Epithelial cell of esophagus (primary cell): ENCODE measurements at regions not wholly inside any gene's neighbourhood (a gene's known extent, or its start where the extent isn't known, plus 50 kb on each side); places are given as distances from the start of the nearest gene placed in this dataset.
"Not testable (repeated sequence)": the region's sequence is repeated elsewhere in the genome, so short reads cannot be mapped to it uniquely, and the experiment has no call there.

ENCODE experiments used
- DNase-seq: peaks from one replicate; pipeline ENCODE4 v3.0.0; 2010; ENCODE audit warnings: low read depth
- H3K4me3 ChIP-seq: 2 replicates; pipeline ENCODE4 v1.5.1; 2011; ENCODE audit warnings: mild to moderate bottlenecking, low read length, control low read depth
- CTCF ChIP-seq: IDR thresholded peaks from 2 replicates; pipeline ENCODE4 v1.5.1; 2011; ENCODE audit warnings: low read depth, mild to moderate bottlenecking, low read length, control low read depth, inconsistent platforms; ENCODE audit not compliant: insufficient read depth; ENCODE audit errors: missing control alignments

- no peak overlapping the region for H3K4me3 ChIP-seq
- DNase-seq: peak; percentile 91
- no peak for TF ChIP-seq CTCF
These were observed 210.0 kb downstream of the PLA2G4A start for GRCh38 chr1:187038784-187039183.

- TF ChIP-seq CTCF: no peak
- H3K4me3 ChIP-seq: no peak overlapping the region
- no peak for DNase-seq
These were observed 212.4 kb downstream of the PLA2G4A start for GRCh38 chr1:187041104-187041503.

- H3K4me3 ChIP-seq: no peak overlapping the region
- no peak for TF ChIP-seq CTCF
- no peak for DNase-seq
These were observed 213.8 kb downstream of the PLA2G4A start for GRCh38 chr1:187042538-187042937.

- DNase-seq, H3K4me3 ChIP-seq: not testable (repeated sequence)
These were observed 214.7 kb downstream of the PLA2G4A start for GRCh38 chr1:187043433-187043832.

- no peak overlapping the region for H3K4me3 ChIP-seq
- no peak for DNase-seq
- no peak for TF ChIP-seq CTCF
These were observed 215.7 kb downstream of the PLA2G4A start for GRCh38 chr1:187044411-187044810.

DNA sequence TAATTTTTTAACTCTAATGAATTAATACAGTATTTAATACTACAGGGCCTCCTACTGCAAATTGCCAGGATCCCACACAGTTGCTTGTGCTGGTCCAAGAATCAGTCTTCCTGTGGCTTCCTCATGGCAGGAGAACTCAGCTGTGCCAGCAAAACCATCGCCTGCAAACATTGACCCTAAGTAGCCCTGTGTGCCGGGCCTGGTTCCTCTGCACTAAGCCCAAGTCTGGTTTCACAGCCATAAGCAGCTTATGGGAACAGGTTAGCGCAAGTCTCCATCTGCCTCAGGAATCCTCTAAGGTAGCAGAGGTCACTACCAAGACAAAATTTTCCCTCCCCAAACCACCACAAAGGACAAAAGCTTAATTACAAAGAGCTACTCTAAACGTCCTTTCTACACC lies 216.6 kb downstream of the PLA2G4A start:
- no peak for TF ChIP-seq CTCF
- DNase-seq: no peak
- no peak overlapping the region for H3K4me3 ChIP-seq

DNA sequence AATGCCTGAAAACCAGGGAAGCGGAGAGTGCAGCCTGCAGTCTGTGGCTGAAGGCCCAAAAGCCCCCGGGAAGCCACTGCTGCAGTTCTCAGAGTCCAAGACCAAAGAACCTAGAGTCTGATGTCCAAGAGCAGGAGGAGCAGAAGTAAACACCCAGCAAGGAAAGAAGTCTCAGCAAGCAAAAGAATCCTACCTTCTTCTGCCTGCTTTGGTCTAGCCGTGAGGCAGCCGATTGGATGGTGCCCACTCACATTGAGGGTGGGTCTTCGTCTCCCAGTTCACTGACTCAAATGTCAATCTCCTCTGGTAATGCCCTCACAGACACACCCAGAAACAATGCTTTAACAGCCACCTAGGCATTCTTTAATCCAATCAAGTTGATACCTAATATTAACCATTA lies 217.5 kb downstream of the PLA2G4A start:
- no peak overlapping the region for H3K4me3 ChIP-seq
- TF ChIP-seq CTCF: no peak
- DNase-seq: no peak

DNA sequence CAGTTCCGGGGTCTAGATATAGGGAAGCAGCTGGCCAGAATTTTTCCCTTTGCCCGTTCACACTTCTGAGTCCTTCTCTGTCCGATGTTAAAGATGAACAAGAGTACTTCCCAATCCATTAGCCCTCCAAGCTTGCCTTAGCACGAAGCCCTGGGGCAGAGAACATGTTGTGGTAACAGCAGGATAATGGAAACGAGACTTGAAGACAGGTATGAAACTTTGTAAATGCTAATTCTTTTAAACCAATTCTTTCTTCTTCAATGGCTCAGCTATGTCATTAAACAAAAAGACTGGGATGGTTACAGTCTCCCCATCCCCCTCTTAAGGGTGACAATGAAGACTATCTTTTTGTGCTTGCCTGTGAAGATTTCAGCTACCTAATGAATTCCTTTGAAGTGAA lies 218.5 kb downstream of the PLA2G4A start:
- DNase-seq: no peak

More for the DNA sequence above, 218.5 kb downstream of the PLA2G4A start:
- no peak overlapping the region for H3K4me3 ChIP-seq
- TF ChIP-seq CTCF: no peak
